ENCODE measurements at regions not wholly inside any gene's neighbourhood (a gene's known extent, or its start where the extent isn't known, plus 50 kb on each side); places are given as distances from the start of the nearest gene placed in this dataset.

DNA sequence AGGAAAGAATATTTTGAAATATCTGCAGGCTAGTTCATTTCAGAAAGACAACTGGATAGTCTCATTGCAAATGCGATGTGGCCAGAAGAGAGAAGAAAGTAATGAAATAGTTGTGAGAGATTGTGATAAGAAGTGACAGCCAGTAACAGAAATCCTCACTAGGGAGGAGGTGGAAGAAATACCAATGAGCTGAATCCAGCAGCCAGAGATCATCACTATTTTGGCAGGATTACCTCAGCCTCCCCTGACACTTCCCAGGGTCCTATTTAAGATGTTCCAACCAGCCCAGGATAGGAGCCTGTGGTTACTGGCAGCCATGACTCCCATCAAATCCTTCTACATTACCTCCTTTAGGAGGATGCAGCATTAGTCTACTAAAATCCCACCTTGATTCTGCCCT, 76.7 kb upstream of the ARHGAP24 start:
- no peak for DNase-seq

DNA sequence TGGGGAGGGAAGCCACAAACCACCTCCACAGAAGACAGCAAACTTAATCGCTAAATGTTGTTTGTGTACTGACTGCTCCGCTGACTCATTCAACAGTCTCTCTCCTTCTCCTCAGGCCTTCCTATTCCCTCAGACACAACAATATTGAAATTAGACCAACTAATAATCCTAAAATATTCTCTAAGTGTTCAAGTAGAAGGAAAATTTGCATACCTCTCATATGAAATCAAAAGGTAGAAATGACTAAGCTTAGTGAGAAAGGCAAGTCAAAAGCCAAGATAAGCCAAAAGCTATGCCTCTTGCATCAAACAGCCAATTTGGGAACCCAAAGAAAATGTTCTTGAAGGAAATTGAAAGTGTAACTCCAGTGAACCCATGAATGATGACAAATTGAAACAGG, 75.7 kb upstream of the ARHGAP24 start:
- no peak for DNase-seq

DNA sequence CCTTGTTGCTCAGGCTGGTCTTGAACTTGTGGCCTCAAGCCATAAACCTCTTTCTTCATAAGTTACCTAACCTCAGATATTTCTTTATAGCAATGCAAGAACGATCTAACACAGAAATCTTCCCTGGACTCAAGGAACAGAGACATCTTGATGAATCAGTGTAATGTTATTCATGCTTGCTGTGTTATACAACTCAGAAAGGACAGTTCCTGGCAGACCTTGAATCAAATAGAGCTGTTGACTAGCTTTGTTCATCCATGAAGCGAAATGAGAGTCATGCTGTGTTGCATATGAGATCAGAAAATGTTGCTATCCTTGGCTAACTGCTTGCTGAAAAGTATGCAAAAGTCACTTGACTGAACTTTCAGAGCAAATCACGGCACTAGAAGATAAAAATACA, 72.6 kb upstream of the ARHGAP24 start:
- no peak for DNase-seq

GRCh38 chr4:85406185-85406584, 68.8 kb upstream of the ARHGAP24 start:
- DNase-seq = no peak

- no peak for DNase-seq
Observed at GRCh38 chr4:85407546-85407945, 67.4 kb upstream of the ARHGAP24 start.

GRCh38 chr4:85408301-85408700, 66.6 kb upstream of the ARHGAP24 start:
- no peak for DNase-seq

DNA sequence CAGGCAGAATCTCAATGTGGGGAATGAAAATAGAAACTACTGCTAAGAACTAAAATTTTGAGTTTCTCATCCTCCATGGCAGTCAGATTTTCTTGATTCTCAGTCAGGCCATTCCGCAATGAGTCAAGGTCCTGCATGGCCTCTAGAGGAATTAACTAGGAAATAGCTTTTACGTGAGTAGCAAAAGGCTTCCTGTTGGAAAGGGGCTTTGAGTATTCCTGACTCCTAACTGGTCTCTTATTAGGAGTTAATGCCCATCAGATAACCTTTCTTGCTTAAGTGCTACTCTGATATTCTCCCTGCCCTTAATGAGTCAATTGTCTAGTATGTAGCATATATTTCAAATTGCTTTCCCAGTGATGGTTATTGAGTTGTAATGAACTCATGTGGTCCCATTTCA, 65.7 kb upstream of the ARHGAP24 start:
- no peak for DNase-seq

GRCh38 chr4:85411386-85411785, 63.6 kb upstream of the ARHGAP24 start:
- no peak for DNase-seq

DNA sequence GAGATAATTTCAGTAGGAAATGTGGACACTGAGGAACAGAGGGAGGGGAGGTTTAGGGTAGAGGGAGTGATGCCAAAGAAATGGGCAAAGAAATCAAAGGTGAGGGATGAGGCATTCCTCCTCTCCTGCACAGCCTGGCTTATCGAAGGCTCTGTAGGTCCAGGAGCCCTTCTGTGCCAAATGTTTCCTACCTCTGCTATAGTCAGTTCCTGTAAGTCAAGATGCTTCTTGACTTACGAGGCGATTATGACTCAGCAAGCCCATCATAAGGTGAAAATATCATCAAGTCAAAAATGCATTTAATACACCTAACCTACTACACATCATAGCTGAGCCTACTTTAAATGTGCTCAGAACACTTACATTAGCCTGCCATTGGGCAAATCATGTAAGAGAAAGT, 60.0 kb upstream of the ARHGAP24 start:
- DNase-seq = no peak

GRCh38 chr4:85416094-85416493, 58.9 kb upstream of the ARHGAP24 start:
- no peak for DNase-seq

GRCh38 chr4:85419103-85419502, 55.8 kb upstream of the ARHGAP24 start:
- no peak for DNase-seq

GRCh38 chr4:85420831-85421230, 54.1 kb upstream of the ARHGAP24 start:
- DNase-seq = peak; percentile 62

GRCh38 chr4:85423431-85423830, 51.5 kb upstream of the ARHGAP24 start:
- no peak for DNase-seq

Data from left kidney (tissue), 1 donor.